ENCODE measurements at regions not wholly inside any gene's neighbourhood (a gene's known extent, or its start where the extent isn't known, plus 50 kb on each side); places are given as distances from the start of the nearest gene placed in this dataset.

GRCh38 chr17:73785496-73785895, 141.3 kb upstream of the SDK2 start:
- no peak for DNase-seq (ENCODE audit: low spot score)

- no peak for DNase-seq (ENCODE audit: low spot score)
Observed at GRCh38 chr17:73785958-73786743, 141.9 kb upstream of the SDK2 start.

GRCh38 chr17:73787076-73788059, 143.1 kb upstream of the SDK2 start:
- DNase-seq (ENCODE audit: low spot score), result no peak

DNA sequence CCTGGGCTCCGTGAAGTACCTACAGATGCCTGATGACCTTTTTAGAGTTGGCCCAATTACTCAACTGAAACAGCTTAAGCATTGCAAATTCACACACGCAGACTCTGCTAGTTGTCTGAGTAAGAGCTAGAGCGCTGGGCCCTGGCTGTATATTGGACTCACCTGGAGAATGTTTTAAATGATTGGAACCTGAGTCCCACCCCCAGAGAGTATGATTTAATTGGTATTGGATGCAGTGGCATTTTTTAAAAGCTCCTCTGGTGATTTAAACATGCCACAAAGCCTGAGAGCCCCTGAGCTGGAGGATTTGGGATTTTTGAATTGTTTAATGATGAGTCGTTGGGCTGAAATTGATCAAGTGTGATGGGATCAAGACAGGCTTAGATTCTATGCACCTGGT, 143.9 kb upstream of the SDK2 start:
- no peak for DNase-seq (ENCODE audit: low spot score)

DNA sequence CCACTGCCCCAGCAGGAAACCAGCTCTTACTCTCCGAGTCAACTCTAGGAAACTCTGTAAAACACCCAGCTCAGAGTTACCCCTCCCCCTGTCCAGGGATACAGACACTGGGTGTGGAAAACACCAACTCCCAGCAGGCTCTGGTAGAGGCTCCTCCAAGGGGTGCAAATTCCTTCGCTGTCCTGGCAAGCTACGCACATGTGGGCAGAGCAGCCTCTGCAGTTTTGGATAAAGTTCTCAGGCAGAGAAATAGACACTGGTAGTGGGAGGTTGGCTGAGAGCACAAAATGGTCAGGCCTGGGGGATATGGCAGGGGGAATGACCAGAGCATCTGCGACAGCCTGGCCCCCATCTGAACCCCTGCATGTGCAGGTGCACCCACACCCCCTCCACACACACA, 146.9 kb upstream of the SDK2 start:
- no peak for DNase-seq (ENCODE audit: low spot score)

DNA sequence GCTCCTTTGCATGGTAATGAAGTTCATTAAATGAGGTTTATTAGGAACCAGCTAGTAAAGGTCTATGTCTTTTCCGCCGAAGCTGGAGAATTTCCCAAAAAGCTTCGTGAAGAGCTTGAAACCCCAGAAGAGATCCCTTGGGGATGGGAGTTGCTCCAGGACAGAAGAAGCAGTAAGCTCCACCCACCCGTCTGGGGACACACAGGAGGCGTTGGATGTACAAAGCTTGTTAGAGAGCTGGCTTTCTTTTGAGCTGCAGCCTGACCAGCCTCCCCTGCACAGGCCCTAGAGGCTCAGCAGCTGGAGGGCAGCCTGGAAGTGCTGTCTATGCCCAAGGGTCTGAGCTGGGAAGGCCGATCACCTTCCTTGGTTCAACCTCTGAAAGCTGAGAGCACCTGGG, 147.4 kb upstream of the SDK2 start:
- no peak for DNase-seq (ENCODE audit: low spot score)

DNA sequence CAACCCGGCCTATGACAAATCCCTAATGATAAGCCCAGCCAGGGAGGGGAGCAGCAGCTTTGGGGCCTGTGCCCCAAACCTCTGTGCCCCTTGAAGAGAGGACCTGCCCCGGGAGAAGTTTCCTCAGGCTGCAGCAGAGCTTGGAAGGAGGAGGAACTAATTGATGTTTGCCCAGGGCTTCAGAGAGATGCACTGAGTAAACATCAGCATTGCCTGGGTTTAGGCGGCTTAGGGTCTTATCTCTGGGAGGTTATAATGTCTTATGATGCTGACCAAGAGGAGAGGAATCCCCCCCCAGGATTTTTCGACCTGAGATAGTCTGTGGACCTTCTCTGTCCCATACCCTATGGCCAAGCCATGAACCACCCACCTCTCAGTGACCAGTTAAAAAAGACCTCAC, 148.7 kb upstream of the SDK2 start:
- no peak for DNase-seq (ENCODE audit: low spot score)

DNA sequence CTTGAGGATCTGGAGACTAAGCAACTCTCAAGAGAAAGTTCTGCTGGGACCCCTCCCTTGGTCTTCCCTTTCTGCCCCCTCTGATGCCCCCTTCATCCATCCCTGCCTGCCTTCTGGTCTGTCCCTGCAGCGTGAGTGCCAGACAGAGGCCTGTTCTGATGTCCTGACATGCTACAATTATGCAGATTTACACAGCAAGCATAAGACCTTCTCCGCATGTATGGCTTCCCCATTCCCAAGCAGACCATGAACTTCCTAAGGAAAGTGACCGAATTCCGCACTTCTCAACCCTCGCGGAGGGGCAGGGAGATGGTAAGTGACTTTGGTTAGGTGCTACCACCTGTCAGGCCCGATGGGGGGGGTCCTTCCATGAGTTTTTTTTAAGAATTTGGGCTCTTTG, 150.1 kb upstream of the SDK2 start:
- DNase-seq (ENCODE audit: low spot score), result no peak

GRCh38 chr17:73795730-73796129, 151.5 kb upstream of the SDK2 start:
- no peak for DNase-seq (ENCODE audit: low spot score)

DNA sequence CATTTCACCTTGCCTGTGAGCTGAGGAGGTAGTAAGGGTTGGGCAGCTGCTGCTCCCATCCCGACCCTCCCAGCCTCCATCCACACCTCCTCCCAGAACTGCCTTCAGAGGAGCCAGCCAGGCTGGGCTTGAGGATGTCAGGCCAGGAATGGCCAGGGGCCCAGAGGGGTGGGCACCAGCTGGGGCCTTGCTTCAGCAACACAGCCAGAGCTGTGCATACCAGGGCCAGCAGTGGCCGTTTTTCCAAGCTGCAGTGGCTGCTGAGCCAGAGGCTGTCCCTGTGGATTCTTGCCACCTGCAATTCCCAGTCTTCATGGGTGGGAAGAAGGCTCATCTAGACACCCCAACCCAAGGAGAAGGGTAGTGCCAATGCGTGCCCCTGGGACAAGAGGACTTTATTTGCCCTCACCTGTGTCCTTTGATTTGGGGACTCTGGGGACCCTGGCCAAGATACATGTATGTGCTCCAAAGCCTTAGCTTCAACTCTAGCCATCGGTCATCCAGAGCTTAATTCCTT, 153.4 kb upstream of the SDK2 start:
- no peak for DNase-seq (ENCODE audit: low spot score)

DNA sequence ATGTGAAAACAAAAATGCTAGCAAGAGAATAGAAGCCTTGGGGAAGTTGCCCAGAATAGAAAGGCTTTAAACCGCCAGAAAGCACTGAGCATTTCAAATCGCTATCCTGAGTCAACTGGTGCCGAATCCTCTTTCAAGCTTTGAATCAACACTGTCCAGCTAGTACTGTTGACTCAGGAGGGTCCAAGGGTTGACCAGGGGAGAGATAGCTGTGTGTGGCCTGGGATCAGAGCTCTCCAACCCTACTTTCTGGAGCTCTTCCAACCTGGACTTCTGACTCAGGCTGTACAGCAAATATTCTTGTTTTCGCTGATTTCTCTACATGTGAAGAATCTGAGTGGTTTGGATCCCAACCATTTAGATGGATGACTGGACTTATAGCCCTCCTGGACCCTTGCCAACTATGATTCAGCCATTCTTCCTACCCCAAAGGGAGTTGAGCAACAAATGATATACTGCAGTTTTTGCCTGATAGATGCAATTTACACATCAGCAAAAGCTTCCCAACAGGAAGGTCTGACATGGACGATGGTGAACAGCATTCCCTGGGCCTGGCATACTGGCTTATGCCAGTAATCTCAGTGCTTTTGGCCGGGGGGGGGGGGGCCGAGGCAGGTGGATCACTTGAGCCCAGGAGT, 154.0 kb upstream of the SDK2 start:
- peak; percentile 94 for DNase-seq (ENCODE audit: low spot score)

GRCh38 chr17:73799096-73799495, 154.9 kb upstream of the SDK2 start:
- DNase-seq (ENCODE audit: low spot score), result no peak

- DNase-seq (ENCODE audit: low spot score), result no peak
Observed at GRCh38 chr17:73799781-73800627, 155.8 kb upstream of the SDK2 start.

- no peak for DNase-seq (ENCODE audit: low spot score)
Observed at GRCh38 chr17:73800893-73801292, 156.6 kb upstream of the SDK2 start.

DNA sequence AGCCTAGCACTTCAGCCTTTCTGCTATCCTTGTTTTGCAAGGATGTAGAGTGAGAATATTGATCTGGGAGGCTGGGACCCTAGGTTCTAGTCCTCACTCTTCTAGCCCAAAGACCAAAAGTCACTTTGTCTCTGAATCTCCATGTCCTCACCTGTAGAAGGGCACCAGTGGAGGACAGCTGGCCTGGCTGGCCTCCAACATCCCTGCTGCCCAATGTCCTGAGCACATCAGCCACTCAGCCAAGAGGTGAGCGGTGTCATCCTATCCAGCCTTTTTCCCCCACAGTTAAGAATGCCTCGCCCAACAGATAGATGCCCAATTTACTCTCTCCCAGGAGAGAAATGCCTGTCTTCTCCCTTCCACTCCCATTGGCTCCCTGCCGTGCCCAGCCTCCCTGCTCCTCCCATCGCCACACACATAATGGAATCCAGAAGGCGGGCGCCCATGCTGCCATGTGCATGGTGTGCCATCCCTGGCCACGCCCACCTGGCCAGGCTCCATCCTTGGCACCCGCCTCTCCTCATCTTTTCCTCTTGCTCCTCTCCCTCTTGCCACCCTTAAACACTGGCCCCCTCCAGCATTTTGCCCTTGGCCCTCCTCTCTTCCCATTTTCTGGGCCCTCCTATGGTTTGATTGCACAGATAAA, 157.3 kb upstream of the SDK2 start:
- DNase-seq (ENCODE audit: low spot score), result no peak

DNA sequence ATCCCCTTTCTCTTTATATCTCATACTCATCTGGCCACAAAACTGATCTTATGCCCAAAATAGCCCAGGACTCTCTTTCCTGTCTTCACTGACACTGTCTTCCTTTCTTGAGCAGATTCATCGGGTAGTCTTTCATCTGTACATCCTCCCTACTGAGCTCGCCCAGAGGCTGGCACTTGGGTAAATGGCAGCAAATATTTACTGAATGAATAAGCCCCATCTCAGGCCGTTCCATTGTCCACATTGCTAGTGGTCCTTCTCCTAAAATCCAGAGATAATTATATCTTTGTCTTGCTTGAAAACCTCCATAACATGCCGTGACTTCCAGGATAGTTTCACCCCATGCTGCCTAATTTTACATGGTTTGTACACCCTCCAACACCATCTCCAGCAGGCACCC, 158.1 kb upstream of the SDK2 start:
- DNase-seq (ENCODE audit: low spot score), result no peak

GRCh38 chr17:73802871-73803270, 158.6 kb upstream of the SDK2 start:
- DNase-seq (ENCODE audit: low spot score), result no peak

DNA sequence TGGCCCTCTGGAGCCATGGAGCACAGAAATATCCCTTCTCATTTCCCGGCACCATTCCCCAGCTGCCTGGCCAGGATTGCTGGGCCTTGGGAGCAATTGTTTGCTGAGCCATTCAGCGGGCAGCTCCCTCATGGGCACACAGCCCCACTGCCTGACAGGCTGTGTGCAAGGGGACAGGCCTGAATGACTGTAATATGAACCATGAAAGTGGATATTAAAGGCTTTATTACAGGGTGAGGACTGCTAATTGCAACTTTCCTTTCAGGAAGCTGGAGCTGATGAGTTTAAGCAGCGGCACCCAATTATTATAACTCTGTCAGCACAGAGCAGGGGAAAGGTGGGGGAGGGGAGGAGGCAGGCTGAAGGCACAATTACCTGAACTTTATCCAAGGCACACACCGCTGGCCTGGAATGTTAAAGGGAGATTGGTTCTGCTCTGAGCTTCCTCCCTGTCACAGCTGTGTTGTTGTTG, 159.8 kb upstream of the SDK2 start:
- DNase-seq (ENCODE audit: low spot score), result no peak

DNA sequence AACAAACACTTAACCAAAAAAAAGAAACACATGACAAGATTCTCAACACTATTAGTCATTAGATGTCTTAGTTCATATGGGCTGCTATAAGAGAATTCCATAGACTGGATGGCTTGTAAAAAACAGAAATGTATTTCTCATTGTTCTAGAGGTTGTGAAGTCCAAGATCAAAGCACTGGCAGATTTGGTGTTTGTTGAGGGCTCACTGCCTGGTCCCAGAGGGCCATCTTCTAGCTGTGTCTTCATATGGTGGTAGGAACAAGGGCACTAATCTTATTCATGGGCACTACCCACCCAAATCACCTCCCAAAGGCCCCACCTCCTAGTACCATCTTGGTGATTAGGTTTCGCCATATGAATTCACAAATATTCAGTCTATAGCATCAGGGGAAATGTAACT, 162.5 kb upstream of the SDK2 start:
- DNase-seq (ENCODE audit: low spot score), result no peak

- no peak for DNase-seq (ENCODE audit: low spot score)
Observed at GRCh38 chr17:73813201-73813600, 169.0 kb upstream of the SDK2 start.

DNA sequence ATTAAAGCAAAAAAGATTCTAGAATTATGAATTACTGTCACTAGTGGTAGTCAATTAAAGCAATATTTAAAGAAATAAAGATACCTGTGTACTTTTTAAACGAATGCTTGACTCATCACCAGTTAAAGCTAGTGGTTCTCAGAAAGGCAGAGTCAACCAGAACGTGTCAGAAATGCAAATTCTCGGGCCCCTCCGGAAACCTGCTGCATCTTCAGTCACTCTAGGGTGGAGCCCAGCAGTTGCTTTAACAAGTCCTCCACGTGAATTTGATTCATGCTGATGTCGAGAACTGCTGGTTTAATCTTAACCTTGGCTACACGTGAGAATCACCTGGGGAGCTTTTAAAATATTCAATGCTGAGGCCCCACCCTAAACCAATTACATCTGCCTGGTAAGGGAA, 169.8 kb upstream of the SDK2 start:
- no peak for DNase-seq (ENCODE audit: low spot score)

Data from AG08395 (cell line).